HUES64 (cell line): ENCODE measurements at regions not wholly inside any gene's neighbourhood (a gene's known extent, or its start where the extent isn't known, plus 50 kb on each side); places are given as distances from the start of the nearest gene placed in this dataset.

Experiments used
- H3K27ac ChIP-seq: 2 replicates; pipeline ENCODE4 v1.7.0; 2013; ENCODE audit warnings: low read depth, low read length, inconsistent platforms
- H3K27me3 ChIP-seq: 2 replicates; pipeline ENCODE4 v1.6.1; 2013; ENCODE audit warnings: mild to moderate bottlenecking, low read length; ENCODE audit not compliant: insufficient read depth
- H3K36me3 ChIP-seq: 2 replicates; pipeline ENCODE4 v1.6.1; 2013; ENCODE audit warnings: mild to moderate bottlenecking, low read length; ENCODE audit not compliant: insufficient read depth
- H3K4me1 ChIP-seq: 2 replicates; pipeline ENCODE4 v1.6.1; 2013; ENCODE audit warnings: mild to moderate bottlenecking, low read length, moderate library complexity; ENCODE audit not compliant: insufficient read depth
- H3K4me3 ChIP-seq: 2 replicates; pipeline ENCODE4 v1.5.1; 2013; ENCODE audit warnings: mild to moderate bottlenecking, low read length, moderate library complexity
- H3K9ac ChIP-seq: 2 replicates; pipeline ENCODE4 v1.6.1; 2013; ENCODE audit warnings: mild to moderate bottlenecking, low read depth, low read length
- H3K9me3 ChIP-seq: 2 replicates; pipeline ENCODE4 v1.6.1; 2013; ENCODE audit warnings: low read depth, low read length; ENCODE audit not compliant: insufficient read depth
- WGBS: fragments of 150-250, 120-280 bp; methylation state at CpG from one replicate; pipeline ENCODE4 v1.1.7; 2013; ENCODE audit warnings: missing lambda C conversion rate; 5-methylcytosine and 5-hydroxymethylcytosine counted together

- Histone ChIP-seq H3K4me3 (no peak overlapping the region), H3K36me3 (no peaks in the 10 kb centered on the region), H3K9ac (no peak overlapping the region), H3K27ac (no peak overlapping the region), H3K9me3 (no peaks in the 10 kb centered on the region), H3K27me3 (no peaks in the 10 kb centered on the region), H3K4me1 (no peaks in the 10 kb centered on the region; the same call in 1 of the 2 replicates)
- 97% methylated on average over 3 of the region's 3 CpGs for WGBS
Observed at GRCh38 chr9:1515557-1515956, 465.4 kb downstream of the DMRT2 start.

- Histone ChIP-seq H3K9me3 (no peaks in the 10 kb centered on the region), H3K4me1 (no peaks in the 10 kb centered on the region), H3K36me3 (no peaks in the 10 kb centered on the region), H3K27me3 (no peaks in the 10 kb centered on the region), H3K9ac (no peak overlapping the region), H3K4me3 (no peak overlapping the region), H3K27ac (no peak overlapping the region)
- 94% methylated on average over 4 of the region's 4 CpGs for WGBS
Observed at GRCh38 chr9:1521547-1521946, 471.4 kb downstream of the DMRT2 start.

GRCh38 chr9:1522219-1522767 is 472.1 kb downstream of the DMRT2 start:
- H3K4me3 ChIP-seq: no peak overlapping the region
- no peaks in the 10 kb centered on the region for H3K9me3 ChIP-seq

DNA sequence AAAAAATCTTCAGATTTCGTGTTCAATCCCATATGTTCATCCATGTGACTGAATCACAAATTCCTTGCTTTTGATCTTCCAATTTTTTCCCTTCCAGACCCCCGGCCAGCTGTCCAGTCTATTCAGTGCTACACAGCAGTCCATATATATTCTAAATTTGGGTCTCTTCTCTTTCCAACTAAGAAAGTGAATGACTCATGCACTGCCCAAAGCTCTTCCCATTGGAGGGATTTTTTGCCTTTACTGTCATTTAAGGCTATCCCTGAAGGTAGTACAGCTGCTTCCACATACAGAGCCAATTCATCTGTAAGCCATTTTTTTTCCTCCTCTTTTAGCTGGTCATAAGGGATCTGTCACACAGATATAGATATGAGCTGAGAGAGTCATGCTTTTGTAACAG is 478.3 kb downstream of the DMRT2 start:
- Histone ChIP-seq H3K4me3 (no peak overlapping the region), H3K27ac (no peak overlapping the region), H3K9me3 (no peaks in the 10 kb centered on the region), H3K27me3 (no peaks in the 10 kb centered on the region), H3K4me1 (no peaks in the 10 kb centered on the region), H3K36me3 (no peaks in the 10 kb centered on the region), H3K9ac (no peak overlapping the region)
- WGBS: 89% methylated on average over 2 of the region's 2 CpGs

More at GRCh38 chr9:1522219-1522767, 472.1 kb downstream of the DMRT2 start:
- Histone ChIP-seq H3K36me3 (no peaks in the 10 kb centered on the region), H3K9ac (no peak overlapping the region), H3K4me1 (no peaks in the 10 kb centered on the region), H3K27me3 (no peaks in the 10 kb centered on the region), H3K27ac (no peak overlapping the region)
- WGBS: 88% methylated on average over 1 of the region's 1 CpG

- H3K9me3 ChIP-seq: no peaks in the 10 kb centered on the region
- no peak overlapping the region for H3K27ac ChIP-seq
- no peak overlapping the region for H3K4me3 ChIP-seq
- 91% methylated on average over 3 of the region's 3 CpGs for WGBS
- no peak overlapping the region for H3K9ac ChIP-seq
- no peaks in the 10 kb centered on the region for H3K36me3 ChIP-seq
- no peaks in the 10 kb centered on the region for H3K4me1 ChIP-seq
- no peaks in the 10 kb centered on the region for H3K27me3 ChIP-seq
Observed at GRCh38 chr9:1530696-1531095, 480.5 kb downstream of the DMRT2 start.

DNA sequence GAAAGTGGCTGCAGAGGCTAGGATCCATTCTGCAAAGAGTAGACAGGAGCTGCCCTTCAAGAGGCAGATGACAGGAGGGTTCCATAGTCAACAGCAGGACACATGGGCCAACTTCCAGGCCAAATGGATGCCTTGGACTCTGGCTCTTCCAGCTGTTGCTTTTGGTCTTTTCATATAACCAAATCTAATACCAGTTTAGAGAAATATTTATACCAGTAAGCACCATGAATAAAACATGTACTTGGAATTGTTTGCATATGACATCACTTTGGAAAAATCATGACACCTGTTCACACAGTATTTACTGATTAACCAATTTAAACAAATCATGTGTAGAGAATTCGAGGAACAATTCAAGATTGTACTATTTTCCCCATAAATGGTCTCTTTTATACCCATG is 481.3 kb downstream of the DMRT2 start:
- WGBS: 89% methylated on average over 1 of the region's 1 CpG
- Histone ChIP-seq H3K36me3 (no peaks in the 10 kb centered on the region), H3K27ac (no peak overlapping the region), H3K4me1 (no peaks in the 10 kb centered on the region), H3K9me3 (no peaks in the 10 kb centered on the region), H3K9ac (no peak overlapping the region), H3K27me3 (no peaks in the 10 kb centered on the region), H3K4me3 (no peak overlapping the region)

GRCh38 chr9:1532171-1532570 is 482.0 kb downstream of the DMRT2 start:
- H3K27ac ChIP-seq: no peak overlapping the region
- no peak overlapping the region for H3K4me3 ChIP-seq
- H3K4me1 ChIP-seq: no peaks in the 10 kb centered on the region
- no peaks in the 10 kb centered on the region for H3K9me3 ChIP-seq
- no peaks in the 10 kb centered on the region for H3K27me3 ChIP-seq
- H3K36me3 ChIP-seq: no peaks in the 10 kb centered on the region
- H3K9ac ChIP-seq: no peak overlapping the region
- 87% methylated on average over 4 of the region's 4 CpGs for WGBS

- 89% methylated on average over 2 of the region's 2 CpGs for WGBS
- H3K4me1 ChIP-seq: no peaks in the 10 kb centered on the region
- H3K9ac ChIP-seq: no peak overlapping the region
- no peak overlapping the region for H3K4me3 ChIP-seq
- no peak overlapping the region for H3K27ac ChIP-seq
- no peaks in the 10 kb centered on the region for H3K27me3 ChIP-seq
- no peaks in the 10 kb centered on the region for H3K36me3 ChIP-seq
- no peaks in the 10 kb centered on the region for H3K9me3 ChIP-seq
Observed at GRCh38 chr9:1535051-1535450, 480.1 kb upstream of the SMARCA2 start.

DNA sequence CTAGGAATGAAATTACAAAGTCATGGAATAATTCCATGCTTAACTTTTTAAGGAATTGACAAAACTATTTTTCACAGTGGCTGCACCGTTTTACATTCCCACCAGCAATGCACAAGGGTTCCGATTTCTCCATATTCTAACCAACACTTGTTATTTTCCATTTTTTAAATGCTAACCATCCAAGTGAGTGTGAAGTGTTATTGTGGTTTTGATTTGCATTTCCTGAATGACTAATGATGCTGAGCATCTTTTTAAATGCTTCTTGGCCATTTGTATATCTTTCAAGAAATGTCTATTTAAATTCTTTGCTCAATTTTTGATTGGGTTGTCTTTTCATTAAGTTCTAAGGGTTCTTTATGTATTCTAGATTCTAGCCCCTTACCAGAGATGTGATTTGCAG is 479.5 kb upstream of the SMARCA2 start:
- H3K4me1 ChIP-seq: no peaks in the 10 kb centered on the region
- H3K4me3 ChIP-seq: no peak overlapping the region
- H3K27me3 ChIP-seq: no peaks in the 10 kb centered on the region
- H3K36me3 ChIP-seq: no peaks in the 10 kb centered on the region
- WGBS: 95% methylated on average over 2 of the region's 2 CpGs
- no peak overlapping the region for H3K9ac ChIP-seq
- H3K9me3 ChIP-seq: no peaks in the 10 kb centered on the region
- H3K27ac ChIP-seq: no peak overlapping the region

- Histone ChIP-seq H3K4me3 (no peak overlapping the region), H3K36me3 (no peaks in the 10 kb centered on the region), H3K9me3 (no peaks in the 10 kb centered on the region), H3K4me1 (no peaks in the 10 kb centered on the region), H3K9ac (no peak overlapping the region), H3K27me3 (no peaks in the 10 kb centered on the region), H3K27ac (no peak overlapping the region)
- WGBS: 89% methylated on average over 5 of the region's 5 CpGs
Observed at GRCh38 chr9:1536522-1537170, 478.5 kb upstream of the SMARCA2 start.

DNA sequence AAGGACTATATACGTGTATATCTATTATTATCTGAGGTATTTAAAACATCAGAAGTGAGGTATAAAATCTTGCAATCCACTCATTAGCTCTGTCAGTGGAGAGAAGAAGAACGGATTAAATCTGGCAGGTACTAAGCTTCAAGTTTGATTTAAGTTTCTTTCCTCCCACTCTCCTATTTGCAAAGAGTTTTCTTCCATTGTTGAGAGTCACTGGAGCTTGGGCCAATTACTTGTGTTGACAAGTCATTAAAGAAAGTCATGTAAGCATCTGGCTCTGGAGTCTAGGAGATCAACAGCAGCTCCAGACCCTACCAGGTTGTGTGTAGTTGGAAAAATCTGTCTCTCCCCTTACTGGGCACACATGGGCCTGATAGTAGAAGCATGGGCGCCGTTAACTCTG is 476.8 kb upstream of the SMARCA2 start:
- H3K9ac ChIP-seq: no peak overlapping the region
- no peaks in the 10 kb centered on the region for H3K4me1 ChIP-seq
- no CpG with 5 or more reads among the region's 4 CpGs for WGBS
- H3K4me3 ChIP-seq: no peak overlapping the region
- H3K27me3 ChIP-seq: no peaks in the 10 kb centered on the region
- no peaks in the 10 kb centered on the region for H3K36me3 ChIP-seq
- H3K27ac ChIP-seq: no peak overlapping the region
- H3K9me3 ChIP-seq: no peaks in the 10 kb centered on the region

DNA sequence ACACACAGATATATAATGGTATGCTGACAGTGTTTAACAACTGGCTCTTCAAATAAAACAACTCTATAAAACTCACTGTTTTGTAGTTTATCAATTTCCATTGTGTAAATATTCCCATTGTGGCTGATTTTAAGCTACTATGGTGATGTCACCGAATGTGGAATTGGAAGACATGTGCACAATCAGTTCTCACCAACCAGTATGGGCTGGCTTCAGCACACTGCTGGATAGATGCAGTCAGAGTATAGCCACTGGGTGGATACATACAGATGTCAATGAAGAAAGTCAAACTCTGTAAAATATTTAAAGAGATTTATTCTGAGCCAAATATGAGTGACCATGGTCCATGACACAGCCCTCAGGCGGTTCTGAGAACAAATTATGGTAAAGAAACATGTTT is 475.9 kb upstream of the SMARCA2 start:
- no peak overlapping the region for H3K4me3 ChIP-seq
- 87% methylated on average over 2 of the region's 2 CpGs for WGBS

More for the DNA sequence above, 475.9 kb upstream of the SMARCA2 start:
- no peaks in the 10 kb centered on the region for H3K27me3 ChIP-seq
- H3K27ac ChIP-seq: no peak overlapping the region
- no peaks in the 10 kb centered on the region for H3K36me3 ChIP-seq
- no peaks in the 10 kb centered on the region for H3K9me3 ChIP-seq
- H3K9ac ChIP-seq: no peak overlapping the region
- no peaks in the 10 kb centered on the region for H3K4me1 ChIP-seq
